DOHH2 (cell line): ENCODE measurements at regions not wholly inside any gene's neighbourhood (a gene's known extent, or its start where the extent isn't known, plus 50 kb on each side); places are given as distances from the start of the nearest gene placed in this dataset.

Experiments used
- H3F3A ChIP-seq: fragments of 200-600 bp; sonication (generic), shearing (Covaris generic); 2 replicates; pipeline ENCODE4 v1.6.0; 2016; ENCODE audit warnings: antibody characterized with exemption, mild to moderate bottlenecking; ENCODE audit not compliant: control insufficient read depth, insufficient read depth
- H3K27ac ChIP-seq: fragments of 200-600 bp; sonication (generic); 2 replicates; pipeline ENCODE4 v1.5.1; 2014; ENCODE audit warnings: low read depth, mild to moderate bottlenecking, low read length, moderate library complexity
- H3K27me3 ChIP-seq: fragments of 200-600 bp; sonication (generic); 2 replicates; pipeline ENCODE4 v1.6.1; 2014; ENCODE audit warnings: mild to moderate bottlenecking, low read length, mixed read lengths; ENCODE audit not compliant: control insufficient read depth
- H3K36me3 ChIP-seq: fragments of 200-600 bp; sonication (generic); 2 replicates; pipeline ENCODE4 v1.6.1; 2014; ENCODE audit warnings: mild to moderate bottlenecking, low read length, moderate library complexity, mixed read lengths; ENCODE audit not compliant: control insufficient read depth
- H3K4me1 ChIP-seq: fragments of 200-600 bp; sonication (generic); 2 replicates; pipeline ENCODE4 v1.6.1; 2014; ENCODE audit warnings: mild to moderate bottlenecking, low read length, mixed read lengths; ENCODE audit not compliant: control insufficient read depth
- H3K4me2 ChIP-seq: fragments of 200-600 bp; sonication (generic); 2 replicates; pipeline ENCODE4 v1.6.0; 2014; ENCODE audit warnings: mild to moderate bottlenecking, low read length, moderate library complexity
- H3K4me3 ChIP-seq: fragments of 200-600 bp; sonication (generic); 2 replicates; pipeline ENCODE4 v1.5.1; 2014; ENCODE audit warnings: mild to moderate bottlenecking, low read length, mixed read lengths
- H3K79me2 ChIP-seq: fragments of 200-600 bp; sonication (generic); 2 replicates; pipeline ENCODE4 v1.6.1; 2014; ENCODE audit warnings: mild to moderate bottlenecking, low read length, mixed read lengths; ENCODE audit not compliant: control insufficient read depth
- H3K9me2 ChIP-seq: fragments of 200-600 bp; sonication (generic); replicated peaks from 2 replicates; pipeline ENCODE4 v1.6.1; 2014; ENCODE audit warnings: mild to moderate bottlenecking, low read length, mixed read lengths; ENCODE audit not compliant: control insufficient read depth
- H3K9me3 ChIP-seq: fragments of 200-600 bp; sonication (generic); 2 replicates; pipeline ENCODE4 v1.6.1; 2014; ENCODE audit warnings: antibody characterized with exemption, low read length, mixed read lengths; ENCODE audit not compliant: control insufficient read depth, insufficient read depth
- H4K20me1 ChIP-seq: fragments of 200-600 bp; sonication (generic); 2 replicates; pipeline ENCODE4 v1.6.0; 2014; ENCODE audit warnings: low read depth, mild to moderate bottlenecking, antibody characterized with exemption, low read length, moderate library complexity; ENCODE audit not compliant: control insufficient read depth, insufficient read depth
- CTCF ChIP-seq: fragments of 200-600 bp; sonication (generic); IDR thresholded peaks from one replicate; pipeline ENCODE4 v1.5.1; 2014; ENCODE audit warnings: antibody characterized with exemption, mild to moderate bottlenecking, low read depth, low read length; ENCODE audit not compliant: poor library complexity, severe bottlenecking
- EZH2phosphoT487 ChIP-seq: fragments of 200-600 bp; sonication (generic); IDR thresholded peaks from 2 replicates; pipeline ENCODE4 v1.6.1; 2017; ENCODE audit warnings: borderline replicate concordance, mild to moderate bottlenecking, antibody characterized with exemption, low read length, moderate library complexity, mixed read lengths

DNA sequence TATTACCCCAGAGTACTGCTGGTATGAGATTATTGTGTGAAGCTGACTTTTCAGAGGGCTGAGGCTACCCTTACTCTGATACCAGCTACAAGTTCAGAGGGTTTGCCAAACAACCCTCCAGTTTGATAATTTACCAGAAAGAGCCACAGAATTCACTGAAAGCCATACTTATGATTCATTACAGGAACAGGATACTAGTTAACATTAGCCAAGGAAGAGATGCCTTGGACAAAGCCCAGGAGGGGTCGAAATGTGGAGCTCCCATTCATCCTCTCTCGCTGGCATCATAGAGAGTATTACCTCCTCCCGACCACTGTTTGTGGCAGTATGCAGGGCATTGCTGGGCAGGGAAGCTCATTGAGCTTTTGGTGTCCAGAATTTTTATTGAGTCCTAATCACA is 364.3 kb downstream of the KCNRG start:
- Histone ChIP-seq H3K4me1 (peaks cover 14% of the 10 kb centered on the region), H3K4me2 (no peak overlapping the region), H3K36me3 (no peaks in the 10 kb centered on the region), H3K4me3 (no peak overlapping the region), H4K20me1 (no peaks in the 10 kb centered on the region), H3K27ac (no peak overlapping the region), H3K9me2 (no peaks in the 10 kb centered on the region), H3K27me3 (no peaks in the 10 kb centered on the region), H3K9me3 (peaks cover 25% of the 10 kb centered on the region), H3F3A (no peaks in the 10 kb centered on the region), H3K79me2 (no peaks in the 10 kb centered on the region)
- no peak for TF ChIP-seq EZH2phosphoT487
- no peak for TF ChIP-seq CTCF

DNA sequence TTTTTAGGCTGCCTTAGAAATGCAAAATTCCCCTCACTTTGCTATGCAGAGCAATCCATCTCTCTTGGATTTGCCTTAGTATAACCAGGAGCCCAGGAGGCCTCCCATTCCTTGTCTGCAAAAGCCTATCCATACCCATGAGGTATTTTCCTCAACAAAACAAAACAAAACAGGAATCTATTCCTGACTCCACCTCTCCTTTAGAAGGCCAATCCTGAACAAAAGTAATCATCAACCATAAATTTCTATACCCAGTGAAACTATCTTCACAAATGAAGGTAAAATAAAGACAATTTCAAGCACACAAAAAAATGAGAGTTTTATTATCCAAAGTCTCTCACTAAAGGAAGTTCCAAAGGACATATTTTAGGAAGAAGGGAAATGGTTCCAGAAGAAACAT is 365.7 kb downstream of the KCNRG start:
- peaks cover 11% of the 10 kb centered on the region for H3K4me1 ChIP-seq
- H3K9me3 ChIP-seq, result peaks cover 25% of the 10 kb centered on the region
- H3K27me3 ChIP-seq, result no peaks in the 10 kb centered on the region
- no peaks in the 10 kb centered on the region for H3K9me2 ChIP-seq
- no peak overlapping the region for H3K4me3 ChIP-seq
- H3K79me2 ChIP-seq, result no peaks in the 10 kb centered on the region
- H3K4me2 ChIP-seq, result no peak overlapping the region
- no peaks in the 10 kb centered on the region for H3F3A ChIP-seq
- no peak overlapping the region for H3K27ac ChIP-seq
- TF ChIP-seq CTCF (no peak), EZH2phosphoT487 (no peak)
- H4K20me1 ChIP-seq, result no peaks in the 10 kb centered on the region
- no peaks in the 10 kb centered on the region for H3K36me3 ChIP-seq

GRCh38 chr13:50382511-50382910 is 367.3 kb downstream of the KCNRG start:
- Histone ChIP-seq H3K79me2 (no peaks in the 10 kb centered on the region), H3K36me3 (no peaks in the 10 kb centered on the region), H3K9me3 (peaks cover 25% of the 10 kb centered on the region), H3K4me1 (peaks cover 15% of the 10 kb centered on the region), H4K20me1 (no peaks in the 10 kb centered on the region), H3K4me3 (no peak overlapping the region), H3K9me2 (no peaks in the 10 kb centered on the region), H3F3A (no peaks in the 10 kb centered on the region), H3K27me3 (no peaks in the 10 kb centered on the region), H3K27ac (no peak overlapping the region), H3K4me2 (no peak overlapping the region)
- TF ChIP-seq CTCF, result no peak
- TF ChIP-seq EZH2phosphoT487, result no peak

DNA sequence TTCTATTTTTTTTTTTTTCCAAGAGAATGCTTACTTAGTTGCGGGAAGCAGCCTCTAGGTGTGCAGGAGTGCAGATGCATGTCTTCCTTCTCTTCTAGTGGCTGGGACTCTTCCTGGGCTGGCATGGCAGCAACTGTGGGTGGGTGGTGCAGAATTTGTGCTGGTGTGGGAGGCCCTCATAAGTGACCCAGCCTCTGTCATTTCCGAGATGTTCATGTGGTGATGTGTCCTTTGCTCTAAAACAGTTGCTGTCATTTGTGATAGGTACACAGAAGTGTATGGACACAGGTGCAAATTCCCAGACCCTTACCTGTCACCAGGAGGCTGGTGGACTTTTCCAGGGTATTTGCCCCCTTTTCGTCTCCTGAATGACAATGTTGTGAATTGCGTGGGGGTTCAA is 367.7 kb downstream of the KCNRG start:
- Histone ChIP-seq H3K9me3 (peaks cover 25% of the 10 kb centered on the region), H3K9me2 (no peaks in the 10 kb centered on the region), H3K27me3 (no peaks in the 10 kb centered on the region), H4K20me1 (no peaks in the 10 kb centered on the region), H3K79me2 (no peaks in the 10 kb centered on the region), H3K27ac (no peak overlapping the region), H3K4me3 (no peak overlapping the region), H3K36me3 (no peaks in the 10 kb centered on the region), H3F3A (no peaks in the 10 kb centered on the region), H3K4me1 (peaks cover 15% of the 10 kb centered on the region), H3K4me2 (no peak overlapping the region)
- TF ChIP-seq EZH2phosphoT487 (no peak), CTCF (no peak)
